Middle frontal gyrus (tissue), 1 donor: ENCODE measurements at regions not wholly inside any gene's neighbourhood (a gene's known extent, or its start where the extent isn't known, plus 50 kb on each side); places are given as distances from the start of the nearest gene placed in this dataset.

Experiments used
- DNase-seq: peaks from one replicate; pipeline ENCODE4 v3.0.0-alpha.2; 2015; ENCODE audit warnings: low spot score; ENCODE audit errors: extremely low spot score

DNA sequence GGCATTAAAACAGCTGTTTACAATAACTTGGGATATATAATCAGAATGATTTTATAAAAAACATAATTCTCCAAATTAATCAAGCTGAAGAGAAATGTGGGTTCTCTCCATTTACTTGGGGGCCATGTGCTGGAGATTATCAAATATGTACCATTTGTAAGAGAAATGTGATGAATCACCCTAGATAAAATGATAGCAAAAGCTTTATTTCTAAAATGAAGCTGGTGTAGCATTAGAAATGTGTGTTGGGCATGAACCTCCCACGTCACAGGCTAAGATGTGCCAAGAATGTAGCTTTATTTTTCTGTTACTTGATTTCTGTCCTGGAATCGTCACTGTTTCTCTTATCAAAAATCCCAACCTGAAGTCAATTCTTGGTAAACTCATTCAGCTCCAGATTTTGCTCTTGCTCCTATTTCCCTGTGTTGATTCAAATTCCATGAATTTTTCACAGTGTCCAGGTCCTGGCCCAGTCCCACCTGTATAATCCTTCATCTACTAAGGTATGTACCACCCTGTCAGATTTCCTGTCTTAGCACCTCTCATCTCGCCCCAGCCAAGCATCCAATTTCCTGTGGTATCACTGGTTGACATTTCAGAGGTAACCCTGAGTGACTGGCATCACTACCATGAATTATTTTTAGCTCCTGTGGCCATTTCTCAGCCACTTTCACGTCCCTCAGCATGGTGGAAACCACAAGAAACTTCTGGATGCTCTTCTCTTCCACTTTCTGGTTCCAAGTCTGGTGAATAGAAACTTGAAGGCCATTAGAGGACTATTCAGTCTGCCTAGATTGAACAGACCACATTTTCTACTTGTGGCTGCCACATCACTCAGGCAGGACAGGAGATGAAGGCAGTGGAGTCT is 103.6 kb upstream of the FLRT2 start:
- no peak for DNase-seq

DNA sequence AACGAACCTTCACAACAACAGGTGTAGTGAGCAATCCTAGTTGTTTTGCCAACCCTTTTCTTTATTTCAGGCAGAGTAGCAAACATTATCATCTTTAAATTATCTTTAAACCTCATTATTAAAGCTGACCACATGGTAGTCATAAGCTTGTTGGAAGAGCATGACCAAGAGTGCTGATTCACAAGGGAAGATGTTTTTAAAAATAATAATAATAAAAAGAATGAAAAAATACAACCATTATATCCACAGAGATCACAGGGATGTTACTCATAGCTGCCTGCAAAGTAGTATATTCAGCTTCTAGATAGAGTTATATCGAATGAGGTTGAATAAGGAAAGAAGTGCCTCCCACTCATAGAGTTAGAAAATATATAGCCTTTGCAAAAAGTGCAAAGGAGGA is 101.0 kb upstream of the FLRT2 start:
- DNase-seq: no peak

DNA sequence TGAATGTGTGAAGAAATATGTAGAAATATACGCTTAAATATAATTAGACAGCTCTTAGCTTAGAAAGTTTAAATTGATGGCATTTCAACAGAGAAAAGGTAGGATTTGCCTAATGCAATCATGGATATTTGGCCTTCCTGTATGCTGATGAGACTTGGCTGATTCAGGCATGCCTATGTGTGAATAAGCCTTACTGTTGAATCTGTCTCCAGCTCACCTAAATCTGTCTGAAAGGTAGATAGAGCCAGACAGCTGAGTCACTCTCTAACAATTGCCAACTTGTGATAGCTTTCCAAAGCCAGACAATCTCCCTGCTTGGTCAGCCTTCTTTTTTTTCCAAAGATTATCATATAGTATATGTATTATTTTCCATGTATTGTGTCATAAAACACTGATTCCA is 92.8 kb upstream of the FLRT2 start:
- no peak for DNase-seq

DNA sequence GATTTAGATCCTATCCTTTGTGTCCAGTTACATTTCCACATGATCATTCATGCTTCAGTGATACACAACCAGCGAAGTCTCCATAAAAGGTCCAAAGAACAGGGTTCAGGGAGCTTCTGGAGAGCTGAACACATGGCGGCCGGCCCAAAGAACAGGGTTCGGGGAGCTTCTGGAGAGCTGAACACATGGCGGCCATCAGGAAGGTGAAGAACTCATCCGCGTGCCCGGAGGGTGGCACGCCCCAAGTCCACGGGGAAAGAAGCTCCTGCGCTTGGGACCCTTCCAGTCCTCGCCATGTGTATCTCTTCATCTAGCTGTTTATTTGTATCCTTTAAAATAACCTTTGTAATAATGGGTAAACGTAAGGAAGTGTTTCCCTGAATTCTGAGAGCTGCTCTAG is 91.9 kb upstream of the FLRT2 start:
- no peak for DNase-seq

DNA sequence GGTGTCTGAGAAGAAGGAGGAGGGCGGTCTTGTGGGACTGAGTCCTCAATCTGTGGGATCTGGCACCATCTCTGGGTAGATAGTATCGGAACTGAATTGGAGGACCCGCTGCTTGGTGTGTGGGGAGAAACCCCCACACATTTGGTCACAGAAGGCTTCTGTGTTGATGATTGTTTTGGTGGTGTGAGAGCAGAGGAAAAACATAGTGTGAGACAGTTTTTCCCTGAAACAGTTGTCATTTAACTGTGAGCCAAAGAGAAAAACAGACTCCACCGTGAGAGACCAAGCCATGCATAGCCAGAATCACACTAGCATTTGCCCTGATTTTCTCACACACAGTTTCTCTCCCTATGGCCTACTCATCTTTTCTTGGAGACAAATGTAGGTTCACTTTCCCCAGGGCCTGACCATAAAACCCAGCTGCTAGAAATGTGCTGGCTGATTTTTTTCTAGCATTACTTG is 91.4 kb upstream of the FLRT2 start:
- DNase-seq: no peak

DNA sequence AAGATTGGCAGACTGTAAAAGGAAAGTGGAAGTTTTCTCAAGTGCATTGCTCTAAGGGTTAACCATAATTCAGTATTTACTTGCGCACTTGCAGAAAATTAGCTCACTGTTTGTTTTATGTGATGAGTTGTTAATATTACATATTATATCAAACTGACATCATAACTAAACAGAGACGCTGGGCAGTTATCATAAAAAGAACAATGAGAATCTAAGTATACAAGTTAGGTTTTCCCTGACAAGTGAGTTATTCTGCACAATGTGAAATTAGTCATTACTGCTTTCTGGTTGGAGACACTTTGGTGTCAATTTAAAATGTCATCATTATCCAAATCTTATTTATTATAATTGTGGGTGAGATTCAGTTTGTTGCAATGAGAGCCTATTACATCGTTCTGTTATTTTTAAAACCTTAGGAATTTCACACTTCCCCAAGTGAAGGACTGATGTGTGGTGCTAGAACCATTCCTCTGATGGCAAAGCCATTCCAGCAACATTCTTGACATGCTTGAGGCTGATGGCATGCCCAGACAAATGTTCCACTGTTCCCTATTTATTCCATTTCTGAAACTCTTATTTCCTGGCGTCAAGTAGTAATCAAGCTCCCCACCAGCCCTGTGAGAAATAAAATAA is 90.1 kb upstream of the FLRT2 start:
- DNase-seq: no peak

DNA sequence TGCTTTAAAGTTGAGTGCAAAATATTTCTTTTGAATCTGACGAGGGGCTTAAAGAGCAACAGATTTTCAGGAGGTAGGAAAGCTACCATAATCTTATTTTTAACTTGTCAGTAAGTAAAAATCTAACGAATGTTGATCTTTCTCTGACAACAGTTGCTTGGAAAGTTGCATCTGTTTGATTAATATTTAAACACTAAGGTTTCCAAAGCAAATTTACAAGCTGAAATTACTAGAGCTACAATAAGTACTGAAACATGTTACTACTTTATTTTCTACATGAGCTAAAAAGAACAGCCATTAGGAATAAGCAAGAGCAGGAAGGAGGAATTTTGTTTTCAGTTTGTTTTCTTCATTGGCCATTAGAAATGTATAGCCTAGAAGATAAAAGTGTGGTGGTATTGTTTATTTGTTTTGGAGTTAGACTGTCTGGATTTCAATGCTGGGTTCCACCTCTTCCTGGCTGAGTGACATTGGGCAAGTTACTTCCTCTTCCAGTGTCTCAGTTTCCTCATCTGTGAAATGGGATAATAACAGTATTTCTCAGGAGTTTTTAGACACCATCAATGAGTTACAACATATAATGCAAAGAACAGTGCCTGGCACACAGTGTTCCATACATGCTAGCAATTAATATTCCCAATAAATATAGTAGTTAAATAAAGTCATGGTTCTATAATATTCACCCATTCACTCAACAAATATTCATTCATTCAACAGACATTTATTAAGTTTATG is 87.9 kb upstream of the FLRT2 start:
- DNase-seq: no peak

DNA sequence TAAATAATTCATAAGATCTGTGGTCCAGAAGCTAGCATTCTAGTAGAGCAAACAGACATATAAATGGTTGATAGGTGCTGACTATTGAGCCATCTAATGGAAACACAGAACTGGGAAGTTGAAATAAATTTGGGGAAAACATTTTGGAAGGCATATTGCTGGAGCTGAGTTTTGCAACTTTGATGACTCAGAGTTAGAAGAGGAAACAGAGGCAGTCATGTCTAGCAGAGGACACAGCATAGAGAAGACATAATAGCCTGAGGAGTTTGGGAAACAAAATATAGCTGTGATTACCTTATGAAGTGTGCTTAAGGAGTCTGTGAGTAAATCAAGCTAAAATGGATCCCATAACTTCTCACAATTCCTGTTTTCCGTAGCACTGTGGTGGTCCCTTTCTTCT is 86.9 kb upstream of the FLRT2 start:
- DNase-seq: no peak

DNA sequence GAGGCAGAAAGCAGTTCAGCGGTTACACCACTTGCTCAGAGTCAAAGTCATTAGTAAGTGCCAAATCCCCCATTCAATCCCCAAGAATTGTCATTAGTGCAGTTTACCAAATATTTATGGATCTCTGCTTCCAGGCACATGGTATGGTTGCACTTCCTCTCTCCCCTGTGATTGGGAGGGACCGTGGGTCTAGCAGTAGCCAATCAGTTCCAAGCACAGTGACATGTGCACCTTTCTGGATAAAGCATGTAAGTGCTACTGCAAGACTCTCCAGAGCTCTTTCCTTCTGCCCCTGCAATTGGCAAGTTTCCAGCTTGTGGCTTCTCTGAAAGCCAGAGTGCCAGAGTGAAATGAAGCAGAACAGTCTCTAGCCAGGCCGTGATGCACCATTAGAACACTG is 85.3 kb upstream of the FLRT2 start:
- no peak for DNase-seq

DNA sequence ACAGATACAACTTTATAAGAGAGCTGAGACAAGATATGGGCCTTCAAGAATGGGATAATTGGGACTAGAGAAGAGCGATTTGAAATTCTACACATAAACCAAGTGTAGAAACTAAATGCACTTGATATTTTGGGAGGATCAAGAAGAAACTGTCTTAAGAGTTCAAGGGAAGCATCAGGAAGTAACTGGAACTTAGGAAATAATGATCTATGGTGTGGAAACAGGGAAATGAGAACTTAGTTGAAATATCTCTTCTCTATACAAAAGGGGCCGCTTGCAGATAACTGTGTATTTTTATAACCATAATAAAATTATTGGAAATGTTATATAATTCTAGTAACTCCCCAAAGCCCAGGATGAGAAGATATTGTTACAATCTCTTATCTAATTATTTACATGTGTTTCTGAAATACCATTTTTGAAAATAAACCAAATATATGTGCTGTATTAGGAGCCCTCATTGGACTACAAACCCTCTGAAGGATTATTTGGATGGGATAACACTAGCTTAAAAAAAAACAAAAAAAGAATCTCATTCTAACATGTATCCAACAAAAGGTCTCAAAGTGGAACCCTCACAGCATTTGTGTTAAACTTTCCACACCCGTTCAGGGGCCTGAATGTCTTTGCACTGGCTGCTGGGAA is 84.7 kb upstream of the FLRT2 start:
- no peak for DNase-seq

DNA sequence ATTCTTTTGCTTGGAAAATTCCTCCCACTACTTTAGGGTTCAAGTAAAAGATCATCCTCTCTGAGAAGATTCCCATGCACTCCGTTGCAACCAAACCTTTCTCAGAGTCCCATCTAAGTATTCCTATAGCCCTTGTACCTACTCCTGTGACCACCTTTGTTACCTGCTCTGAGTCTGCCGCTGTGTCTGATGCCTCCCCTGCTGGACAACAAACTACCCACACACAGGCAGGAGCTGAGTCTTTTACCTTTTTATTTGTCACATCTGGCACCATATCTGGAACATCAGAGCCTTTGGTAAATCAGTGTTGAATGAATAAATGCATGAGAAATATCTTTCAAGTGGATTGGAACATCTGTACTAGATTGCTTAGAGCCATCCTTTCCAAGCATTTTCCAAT is 82.1 kb upstream of the FLRT2 start:
- DNase-seq: no peak

DNA sequence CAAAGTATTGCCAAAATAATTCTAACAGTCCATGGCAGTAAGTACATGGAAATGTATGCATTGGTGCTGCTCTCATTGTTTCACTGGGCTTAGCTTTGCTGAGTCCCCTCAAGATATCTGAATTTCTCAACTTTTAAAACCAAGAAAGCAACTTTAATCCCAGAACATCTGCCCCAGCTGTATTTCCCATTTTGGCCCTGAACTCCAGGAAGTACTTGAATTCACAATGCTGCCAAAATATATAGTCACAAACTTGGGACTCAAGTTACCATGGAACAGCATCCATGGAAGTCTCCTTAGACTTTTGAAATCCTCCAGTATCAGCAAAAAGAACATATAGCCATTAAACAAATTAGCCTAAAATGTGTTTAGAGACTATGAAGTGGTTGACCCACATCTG is 78.5 kb upstream of the FLRT2 start:
- DNase-seq: no peak

DNA sequence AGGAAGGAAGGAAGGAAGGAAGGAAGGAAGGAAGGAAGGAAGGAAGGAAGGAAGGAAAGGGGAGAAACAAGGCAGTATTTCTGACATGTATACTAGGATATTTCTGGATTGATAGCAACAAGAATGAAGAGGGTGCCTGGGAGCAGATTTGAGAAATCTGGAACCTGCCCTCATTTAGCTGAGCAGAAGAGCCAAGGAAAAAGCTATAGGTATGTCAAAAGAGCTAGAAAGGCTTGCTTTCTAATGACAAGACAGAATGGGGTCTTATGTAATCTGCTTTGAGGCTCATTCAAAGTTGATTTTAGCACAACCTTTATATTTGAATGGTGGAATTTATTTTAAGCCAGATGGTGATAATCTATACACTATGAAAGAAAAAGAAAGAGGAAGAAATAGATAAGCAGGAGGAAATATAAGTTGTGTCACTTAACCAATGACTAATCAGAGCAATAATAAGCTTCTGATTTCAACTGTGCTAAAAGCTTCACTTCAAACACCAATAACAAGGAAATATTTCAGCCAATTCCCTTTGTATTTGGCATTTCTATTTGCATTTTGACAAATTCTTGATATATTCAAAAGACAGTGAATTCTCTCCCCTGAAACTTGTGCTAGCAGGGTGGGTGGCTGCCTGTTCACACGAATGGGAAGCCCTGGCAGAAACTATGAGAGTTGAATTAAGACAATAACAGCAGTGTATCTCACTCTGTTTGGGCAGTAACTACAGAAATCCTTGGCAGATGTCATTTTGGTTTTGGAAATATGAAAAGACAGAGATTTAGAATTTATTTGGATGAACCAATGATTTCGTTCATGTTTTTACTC is 76.3 kb upstream of the FLRT2 start:
- DNase-seq: no peak

DNA sequence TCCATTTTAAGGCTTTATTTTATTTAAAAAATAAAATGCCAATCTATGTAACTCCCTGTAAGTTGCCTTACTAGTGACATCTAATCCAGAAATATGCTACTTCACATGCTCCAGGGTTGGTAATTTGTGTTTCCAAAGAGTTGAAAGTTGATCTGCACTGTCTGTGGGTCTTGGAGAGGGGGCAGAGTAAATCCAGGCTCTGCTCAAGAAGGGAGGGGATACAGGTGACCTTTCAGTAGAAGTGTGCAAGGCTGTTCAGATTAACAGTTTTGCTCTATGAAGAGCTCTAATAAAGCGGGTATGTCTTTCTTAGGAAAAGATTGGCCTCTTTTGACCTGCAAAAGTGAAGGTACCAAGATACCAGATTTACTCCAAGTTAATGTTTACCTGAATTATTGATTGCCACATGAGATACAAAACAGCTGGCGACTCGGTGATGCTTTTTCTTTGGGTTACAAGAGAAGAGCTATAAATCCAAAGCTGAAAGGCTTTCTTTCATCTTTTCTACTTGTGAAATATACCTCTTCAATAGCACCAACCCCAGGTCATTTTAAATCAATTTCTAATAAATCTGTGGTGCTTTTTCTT is 75.6 kb upstream of the FLRT2 start:
- DNase-seq: no peak

DNA sequence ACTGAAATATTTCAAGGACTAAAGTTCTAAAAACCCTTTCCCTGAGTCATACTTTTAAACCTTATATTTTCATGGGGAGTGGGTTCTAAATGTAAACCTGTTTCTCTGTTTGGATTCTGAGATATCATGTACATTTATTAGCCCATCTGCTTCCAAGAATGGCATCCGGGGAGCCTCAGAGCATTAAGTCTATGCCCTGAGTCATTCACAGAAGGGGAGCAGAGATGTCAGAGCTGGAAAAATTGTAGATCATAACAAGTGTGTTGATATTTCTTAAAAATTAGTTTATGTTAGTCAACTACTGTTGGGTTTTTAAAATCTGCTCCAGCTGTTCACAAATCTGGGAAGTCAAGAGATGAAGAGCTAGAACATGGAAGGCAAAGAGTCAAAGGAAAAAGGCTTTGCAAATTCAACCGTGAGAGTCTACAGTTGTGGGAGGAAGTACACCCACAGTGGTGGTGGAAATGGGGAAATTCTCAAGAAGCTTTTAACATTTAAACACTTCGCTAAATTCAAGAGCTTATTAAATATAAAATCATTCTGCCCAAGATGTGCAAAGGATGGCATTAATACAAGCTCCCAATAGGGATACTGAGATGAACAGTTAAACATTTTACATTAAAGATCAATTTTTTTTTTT is 70.5 kb upstream of the FLRT2 start:
- no peak for DNase-seq

DNA sequence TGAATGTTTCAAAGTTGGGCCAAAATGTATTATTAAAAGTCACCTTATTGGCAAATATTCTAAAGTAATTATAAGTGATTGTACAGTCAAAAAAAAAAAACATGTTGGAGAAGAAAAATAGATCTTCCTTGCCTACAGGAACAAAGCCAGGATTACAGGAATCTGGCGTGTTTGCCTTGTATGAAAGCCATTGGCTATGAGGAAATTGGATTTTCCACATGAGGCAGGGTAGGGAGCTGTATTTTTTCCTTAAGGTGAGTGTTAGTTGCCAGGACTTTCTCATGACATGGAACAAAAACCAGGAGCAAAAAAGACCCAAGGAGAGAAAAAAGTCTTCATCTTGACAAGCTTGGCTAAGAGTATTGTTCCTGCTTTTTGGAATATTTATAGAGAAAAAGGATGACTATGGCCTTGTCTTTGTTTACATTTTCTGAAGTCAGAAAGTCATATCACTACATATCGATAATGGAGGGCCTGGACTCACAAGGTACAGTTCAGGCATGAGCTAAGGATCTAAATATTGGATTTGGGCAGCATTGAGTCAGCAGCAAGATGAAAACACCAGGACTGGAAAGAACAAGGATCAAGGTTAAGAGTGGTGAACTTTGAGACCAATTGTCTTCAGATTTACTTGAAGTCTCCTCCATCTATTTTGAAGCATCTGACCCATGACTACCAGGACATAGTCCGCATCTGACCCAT is 68.4 kb upstream of the FLRT2 start:
- DNase-seq: no peak

DNA sequence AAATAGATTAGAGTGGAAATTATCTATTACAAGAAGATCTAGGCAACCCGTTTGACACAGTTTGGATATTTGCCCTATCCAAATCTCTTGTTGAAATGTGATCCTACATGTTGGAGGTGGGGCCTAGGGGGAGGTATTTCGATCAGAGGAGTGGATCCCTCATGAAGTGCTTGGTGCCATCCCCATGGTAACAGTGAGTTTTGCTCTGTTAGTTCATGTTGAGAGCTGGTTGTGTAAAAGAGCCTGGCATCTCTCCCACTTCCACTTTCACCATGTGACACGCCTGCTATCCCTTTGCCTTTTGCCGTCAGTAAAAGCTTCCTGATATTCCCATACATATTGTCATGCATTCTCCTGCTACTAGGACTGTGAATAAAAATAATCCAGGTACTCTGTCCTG is 66.4 kb upstream of the FLRT2 start:
- no peak for DNase-seq

DNA sequence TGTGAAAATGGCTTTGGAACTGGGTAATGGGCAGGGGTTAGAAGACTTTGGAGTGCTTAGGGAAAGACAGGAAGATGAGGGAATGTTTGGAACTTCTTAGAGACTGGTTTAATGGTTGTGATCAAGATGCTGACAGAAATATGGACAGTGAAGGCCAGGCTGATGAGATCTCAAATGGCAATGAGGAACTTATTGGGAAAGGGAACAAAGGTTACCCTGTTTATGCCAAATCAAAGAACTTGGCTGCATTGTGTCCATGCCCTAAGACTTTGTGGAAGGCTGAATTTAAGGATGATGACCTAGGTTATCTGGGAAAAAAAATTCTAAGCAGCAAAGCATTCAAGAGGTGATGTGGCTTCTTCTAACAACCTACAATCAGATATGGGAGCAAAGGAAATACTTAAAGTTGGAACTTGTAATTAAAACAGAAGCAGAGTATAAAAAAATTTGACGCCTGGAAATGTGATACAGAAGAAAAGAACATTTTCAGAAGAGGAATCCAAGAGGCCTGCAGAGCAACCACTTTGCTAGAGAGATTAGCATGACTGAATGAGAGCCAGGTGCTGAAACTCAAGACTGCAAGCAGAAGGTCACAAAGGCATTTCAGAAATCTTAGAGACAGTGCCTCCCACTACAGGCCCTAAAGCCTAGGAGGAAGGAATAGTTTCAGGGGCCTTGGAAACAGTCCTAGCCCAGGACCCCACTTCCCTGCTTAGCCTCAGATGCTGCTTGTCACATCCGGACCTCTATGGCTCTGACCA is 65.6 kb upstream of the FLRT2 start:
- DNase-seq: no peak

DNA sequence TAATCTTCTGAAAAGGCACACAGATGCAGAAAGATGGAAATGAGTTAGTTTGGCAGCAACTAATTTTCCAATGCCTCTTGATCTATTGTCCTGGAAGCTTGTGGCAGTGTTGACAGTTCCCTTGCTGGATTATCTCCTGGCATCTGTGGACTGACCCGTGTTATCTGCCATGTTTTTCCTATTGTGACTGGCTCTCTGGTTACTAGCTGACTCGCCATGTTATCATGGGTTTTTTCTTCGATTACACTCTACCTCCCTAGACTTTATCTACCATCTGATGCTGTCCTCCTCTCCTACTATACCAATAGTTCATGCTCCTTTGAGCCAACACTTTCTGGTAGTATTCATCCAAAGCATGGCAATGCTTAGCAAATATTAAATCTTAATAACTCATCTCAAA is 63.3 kb upstream of the FLRT2 start:
- no peak for DNase-seq
